Fibroblast of lung (primary cell): ENCODE measurements at regions not wholly inside any gene's neighbourhood (a gene's known extent, or its start where the extent isn't known, plus 50 kb on each side); places are given as distances from the start of the nearest gene placed in this dataset.

ENCODE experiments used
- DNase-seq, 2 donors: peaks; one replicate each; pipeline versions ENCODE4 v3.0.0 to v3.0.0-alpha.2; 2010; ENCODE audit warnings: low read depth in 2 of 2
- H2AFZ ChIP-seq: 2 replicates; pipeline ENCODE4 v1.5.1; 2012; ENCODE audit warnings: low read length, control low read depth, inconsistent platforms
- H3K27ac ChIP-seq: 2 replicates; pipeline ENCODE4 v1.5.1; 2011; ENCODE audit warnings: low read length, control low read depth; ENCODE audit not compliant: insufficient read depth
- H3K27me3 ChIP-seq: 2 replicates; pipeline ENCODE4 v1.5.1; 2011; ENCODE audit warnings: mild to moderate bottlenecking, low read length; ENCODE audit not compliant: control insufficient read depth, insufficient read depth
- H3K36me3 ChIP-seq: 2 replicates; pipeline ENCODE4 v1.5.1; 2011; ENCODE audit warnings: low read length; ENCODE audit not compliant: control insufficient read depth, insufficient read depth
- H3K4me1 ChIP-seq: 2 replicates; pipeline ENCODE4 v1.5.1; 2011; ENCODE audit warnings: low read length; ENCODE audit not compliant: control insufficient read depth, insufficient read depth; ENCODE audit errors: extremely low read depth
- H3K4me2 ChIP-seq: 2 replicates; pipeline ENCODE4 v1.5.1; 2011; ENCODE audit warnings: low read length, control low read depth; ENCODE audit not compliant: insufficient read depth; ENCODE audit errors: extremely low read depth
- H3K4me3 ChIP-seq, 4 experiments: fragments of 200-600 bp in 1 of 4; sonication (generic) in 1 of 4; replicated peaks in 1 of 4; 2 replicates each; pipeline ENCODE4 v1.5.1; 2011 to 2016; ENCODE audit warnings: low read length in 4 of 4, low read depth in 3 of 4, mild to moderate bottlenecking in 3 of 4, control low read depth in 2 of 4, inconsistent platforms in 1 of 4, mixed read lengths in 1 of 4; ENCODE audit not compliant: insufficient read depth in 1 of 4; ENCODE audit errors: control extremely low read depth in 1 of 4
- H3K79me2 ChIP-seq: 2 replicates; pipeline ENCODE4 v1.5.1; 2012; ENCODE audit warnings: mild to moderate bottlenecking, low read length, inconsistent platforms; ENCODE audit not compliant: control insufficient read depth, insufficient read depth
- H3K9ac ChIP-seq: 2 replicates; pipeline ENCODE4 v1.5.1; 2011; ENCODE audit warnings: mild to moderate bottlenecking, low read length, control low read depth; ENCODE audit not compliant: insufficient read depth
- H3K9me3 ChIP-seq: 2 replicates; pipeline ENCODE4 v1.5.1; 2012; ENCODE audit warnings: low read depth, low read length; ENCODE audit not compliant: control insufficient read depth, insufficient read depth
- H4K20me1 ChIP-seq: 2 replicates; pipeline ENCODE4 v1.5.1; 2011; ENCODE audit warnings: low read length; ENCODE audit not compliant: control insufficient read depth, insufficient read depth; ENCODE audit errors: extremely low read depth
- EZH2 ChIP-seq: IDR thresholded peaks from 2 replicates; pipeline ENCODE4 v1.5.1; 2012; ENCODE audit warnings: low read length, control low read depth, mild to moderate bottlenecking; ENCODE audit errors: missing control alignments
- TF ChIP-seq, protein P1 (sequence below), 2 donors: IDR thresholded peaks in 1 of 2; conservative IDR thresholded peaks in 1 of 2; 1 replicate in 1 of 2; 2 replicates in 1 of 2; pipeline ENCODE4 v1.5.1; 2011 to 2012; ENCODE audit warnings: low read length in 2 of 2, control low read depth in 1 of 2, inconsistent platforms in 1 of 2, low read depth in 1 of 2, mild to moderate bottlenecking in 1 of 2

DNA sequence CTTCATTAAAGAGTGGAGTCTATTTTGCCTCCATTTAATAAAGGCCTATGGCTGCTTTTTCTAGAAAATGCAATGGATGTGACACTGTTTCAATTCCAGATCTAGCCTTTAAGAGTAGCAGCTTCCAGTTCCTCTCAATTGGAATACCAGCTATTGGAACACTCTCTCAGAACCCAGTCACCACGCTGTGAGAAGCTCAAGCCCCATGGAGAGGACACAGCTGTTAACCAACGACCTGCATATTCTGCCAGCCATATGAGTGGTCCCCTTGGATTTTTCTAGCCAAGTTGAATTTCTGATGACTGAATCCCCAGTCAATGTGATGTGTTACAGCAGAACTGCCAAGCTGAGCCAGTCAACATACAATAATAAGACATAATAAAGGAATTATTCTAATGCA, 131.8 kb downstream of the TMTC3 start:
- no peak for DNase-seq
- Histone ChIP-seq H3K79me2 (no peaks in the 10 kb centered on the region), H2AFZ (no peak overlapping the region), H3K27me3 (no peaks in the 10 kb centered on the region), H3K9ac (no peak overlapping the region), H3K36me3 (no peaks in the 10 kb centered on the region), H3K4me1 (no peaks in the 10 kb centered on the region), H3K4me3 (no peak overlapping the region), H4K20me1 (no peaks in the 10 kb centered on the region), H3K9me3 (no peaks in the 10 kb centered on the region), H3K27ac (no peak overlapping the region), H3K4me2 (no peak overlapping the region)
- TF ChIP-seq, protein P1, sequence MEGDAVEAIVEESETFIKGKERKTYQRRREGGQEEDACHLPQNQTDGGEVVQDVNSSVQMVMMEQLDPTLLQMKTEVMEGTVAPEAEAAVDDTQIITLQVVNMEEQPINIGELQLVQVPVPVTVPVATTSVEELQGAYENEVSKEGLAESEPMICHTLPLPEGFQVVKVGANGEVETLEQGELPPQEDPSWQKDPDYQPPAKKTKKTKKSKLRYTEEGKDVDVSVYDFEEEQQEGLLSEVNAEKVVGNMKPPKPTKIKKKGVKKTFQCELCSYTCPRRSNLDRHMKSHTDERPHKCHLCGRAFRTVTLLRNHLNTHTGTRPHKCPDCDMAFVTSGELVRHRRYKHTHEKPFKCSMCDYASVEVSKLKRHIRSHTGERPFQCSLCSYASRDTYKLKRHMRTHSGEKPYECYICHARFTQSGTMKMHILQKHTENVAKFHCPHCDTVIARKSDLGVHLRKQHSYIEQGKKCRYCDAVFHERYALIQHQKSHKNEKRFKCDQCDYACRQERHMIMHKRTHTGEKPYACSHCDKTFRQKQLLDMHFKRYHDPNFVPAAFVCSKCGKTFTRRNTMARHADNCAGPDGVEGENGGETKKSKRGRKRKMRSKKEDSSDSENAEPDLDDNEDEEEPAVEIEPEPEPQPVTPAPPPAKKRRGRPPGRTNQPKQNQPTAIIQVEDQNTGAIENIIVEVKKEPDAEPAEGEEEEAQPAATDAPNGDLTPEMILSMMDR (conservative IDR thresholded peaks at IDR 0.05 in 1 of 2, IDR thresholded peaks at IDR 0.05 in 1 of 2; ENCODE audit: low read depth in 1 of 2, low read length in 2 of 2): no peak
- TF ChIP-seq EZH2: no peak

DNA sequence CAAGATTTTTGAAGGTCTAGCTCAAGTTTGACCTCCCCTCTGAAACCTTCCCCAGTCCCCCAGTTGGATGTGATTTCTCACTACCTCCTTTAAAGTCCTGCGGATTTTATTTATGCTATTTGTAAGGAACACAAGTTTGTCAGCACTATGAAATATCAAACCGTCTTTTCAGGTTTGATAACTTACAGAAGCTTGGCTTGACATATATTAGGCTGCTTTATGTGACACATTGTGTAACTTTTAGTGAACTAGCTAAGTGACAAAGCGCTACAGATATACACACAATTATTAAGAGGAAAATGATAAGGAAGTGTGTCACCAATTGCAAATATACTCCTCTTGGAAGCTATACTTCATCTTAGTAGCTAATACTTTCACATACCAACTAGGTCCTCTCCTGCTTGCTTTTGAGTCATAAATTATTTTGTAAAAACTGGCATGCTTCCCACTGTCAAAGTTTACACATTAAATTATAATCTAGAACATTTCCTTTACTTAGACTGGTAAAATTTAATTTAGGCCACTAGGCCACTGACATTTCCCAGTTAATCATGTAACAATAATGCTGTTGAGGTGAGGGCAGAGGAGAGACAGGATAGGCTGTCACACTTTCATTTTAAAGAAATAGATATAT, 149.5 kb downstream of the TMTC3 start:
- no peaks in the 10 kb centered on the region for H3K79me2 ChIP-seq
- H3K9ac ChIP-seq: no peak overlapping the region
- no peaks in the 10 kb centered on the region for H3K9me3 ChIP-seq
- H4K20me1 ChIP-seq: no peaks in the 10 kb centered on the region
- no peak for TF ChIP-seq EZH2
- TF ChIP-seq, protein P1 (conservative IDR thresholded peaks at IDR 0.05 in 1 of 2, IDR thresholded peaks at IDR 0.05 in 1 of 2; ENCODE audit: low read depth in 1 of 2, low read length in 2 of 2): no peak
- H2AFZ ChIP-seq: peak overlapping the region; percentile 18
- DNase-seq: no peak
- H3K36me3 ChIP-seq: no peaks in the 10 kb centered on the region
- H3K4me1 ChIP-seq: no peaks in the 10 kb centered on the region
- no peak overlapping the region for H3K27ac ChIP-seq
- no peaks in the 10 kb centered on the region for H3K27me3 ChIP-seq
- no peak overlapping the region for H3K4me3 ChIP-seq
- H3K4me2 ChIP-seq: no peak overlapping the region

DNA sequence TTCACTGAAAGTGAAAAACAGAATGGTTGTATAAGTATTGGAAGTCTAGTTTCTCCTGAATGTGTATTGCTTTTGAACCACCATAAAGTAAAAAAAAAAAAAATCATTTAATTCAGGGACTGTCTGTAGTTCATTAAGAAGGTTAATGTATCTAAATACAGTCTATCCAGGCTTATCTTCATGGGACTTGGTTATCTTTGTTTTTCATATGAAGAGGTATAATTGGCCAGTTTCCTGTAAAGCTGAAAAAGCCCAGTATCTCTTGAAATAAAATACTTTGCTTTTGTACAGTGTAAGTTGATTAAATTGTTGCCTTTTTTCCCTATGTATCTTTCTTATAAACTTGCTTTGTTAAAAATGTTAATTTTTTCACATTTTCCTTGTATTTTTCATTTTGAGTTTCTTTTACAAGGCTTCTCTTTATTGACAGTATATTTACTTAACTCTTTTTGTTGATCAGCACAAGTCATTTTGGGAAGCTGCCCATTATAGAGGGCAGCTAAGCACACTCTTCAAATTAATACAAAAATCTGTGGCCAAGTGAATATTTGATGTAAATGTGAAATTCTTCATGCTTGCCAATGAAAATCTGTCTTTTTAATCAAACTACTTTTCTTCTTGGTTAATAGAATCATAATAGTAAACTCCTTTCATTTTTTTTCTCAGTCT, 156.0 kb downstream of the TMTC3 start:
- TF ChIP-seq EZH2: no peak
- TF ChIP-seq, protein P1 (conservative IDR thresholded peaks at IDR 0.05 in 1 of 2, IDR thresholded peaks at IDR 0.05 in 1 of 2; ENCODE audit: low read depth in 1 of 2, low read length in 2 of 2): no peak
- Histone ChIP-seq H3K27ac (peak overlapping the region; percentile 89), H3K9ac (no peak overlapping the region), H3K27me3 (no peaks in the 10 kb centered on the region), H3K4me2 (no peak overlapping the region), H3K79me2 (no peaks in the 10 kb centered on the region), H3K4me1 (peaks cover 17% of the 10 kb centered on the region), H3K9me3 (no peaks in the 10 kb centered on the region), H3K36me3 (no peaks in the 10 kb centered on the region), H3K4me3 (no peak overlapping the region), H4K20me1 (no peaks in the 10 kb centered on the region), H2AFZ (no peak overlapping the region)
- DNase-seq: no peak
